Neural progenitor cell (in vitro differentiated cells): ENCODE measurements at regions not wholly inside any gene's neighbourhood (a gene's known extent, or its start where the extent isn't known, plus 50 kb on each side); places are given as distances from the start of the nearest gene placed in this dataset.

ENCODE experiments used
- EZH2 ChIP-seq: fragments of 200-600 bp; sonication (generic); IDR thresholded peaks from 2 replicates; pipeline ENCODE4 v1.6.1; 2017; ENCODE audit warnings: antibody characterized with exemption, mild to moderate bottlenecking, moderate library complexity
- TF ChIP-seq, protein P1 (sequence below): fragments of 200-600 bp; sonication (generic); IDR thresholded peaks from 2 replicates; pipeline ENCODE4 v1.5.1; 2017; ENCODE audit warnings: antibody characterized with exemption, mild to moderate bottlenecking

GRCh38 chr3:182261041-182261440, 532.3 kb upstream of the ATP11B start:
- TF ChIP-seq, protein P1, sequence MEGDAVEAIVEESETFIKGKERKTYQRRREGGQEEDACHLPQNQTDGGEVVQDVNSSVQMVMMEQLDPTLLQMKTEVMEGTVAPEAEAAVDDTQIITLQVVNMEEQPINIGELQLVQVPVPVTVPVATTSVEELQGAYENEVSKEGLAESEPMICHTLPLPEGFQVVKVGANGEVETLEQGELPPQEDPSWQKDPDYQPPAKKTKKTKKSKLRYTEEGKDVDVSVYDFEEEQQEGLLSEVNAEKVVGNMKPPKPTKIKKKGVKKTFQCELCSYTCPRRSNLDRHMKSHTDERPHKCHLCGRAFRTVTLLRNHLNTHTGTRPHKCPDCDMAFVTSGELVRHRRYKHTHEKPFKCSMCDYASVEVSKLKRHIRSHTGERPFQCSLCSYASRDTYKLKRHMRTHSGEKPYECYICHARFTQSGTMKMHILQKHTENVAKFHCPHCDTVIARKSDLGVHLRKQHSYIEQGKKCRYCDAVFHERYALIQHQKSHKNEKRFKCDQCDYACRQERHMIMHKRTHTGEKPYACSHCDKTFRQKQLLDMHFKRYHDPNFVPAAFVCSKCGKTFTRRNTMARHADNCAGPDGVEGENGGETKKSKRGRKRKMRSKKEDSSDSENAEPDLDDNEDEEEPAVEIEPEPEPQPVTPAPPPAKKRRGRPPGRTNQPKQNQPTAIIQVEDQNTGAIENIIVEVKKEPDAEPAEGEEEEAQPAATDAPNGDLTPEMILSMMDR = no peak
- no peak for TF ChIP-seq EZH2
